ENCODE measurements at regions not wholly inside any gene's neighbourhood (a gene's known extent, or its start where the extent isn't known, plus 50 kb on each side); places are given as distances from the start of the nearest gene placed in this dataset.

GRCh38 chr11:80673566-80673965 is 1232.7 kb upstream of the TENM4 start:
- TF ChIP-seq CTCF (IDR thresholded peaks at IDR 0.05; ENCODE audit: insufficient read depth, low read length): no peak
- no peak for TF ChIP-seq POLR2AphosphoS5 (IDR thresholded peaks at IDR 0.05; ENCODE audit: low read depth)
- no peak for TF ChIP-seq GABPA (IDR thresholded peaks at IDR 0.05; ENCODE audit: low read depth)
- TF ChIP-seq SPI1 (IDR thresholded peaks at IDR 0.05; ENCODE audit: borderline replicate concordance, low read depth): no peak

All from HL-60 (cell line).